IMR-90 (cell line): ENCODE measurements at regions not wholly inside any gene's neighbourhood (a gene's known extent, or its start where the extent isn't known, plus 50 kb on each side); places are given as distances from the start of the nearest gene placed in this dataset.

Experiments
- ATAC-seq: fragments of 200-7000 bp; cut with Tn5 transposase; 2 replicates; pipeline ENCODE4 v1.9.1; 2020; ENCODE audit warnings: low read depth, mild to moderate bottlenecking, moderate library complexity
- BruUV-seq: library from RNA; stranded (reverse); fragments of 400-500 nt; replicated peaks from 2 replicates; lab custom pipeline; 2021; lab: Mats Ljungman, UMichigan
- CTCF ChIA-PET: fragments of 300-600 bp; formaldehyde crosslinking; extraction: SDS; loops from one replicate; lab custom pipeline; 2021; ENCODE audit warnings: antibody characterized with exemption; lab: Yijun Ruan, JAX
- POLR2A ChIA-PET: fragments of 300-600 bp; sonication (Branson Sonifier 250); formaldehyde crosslinking; loops from one replicate; lab custom pipeline; 2022; ENCODE audit warnings: antibody characterized with exemption; ENCODE audit not compliant: unreplicated experiment; lab: Charles Lee
- DNase-seq: peaks from one replicate; pipeline ENCODE4 v3.0.0; 2013
- H2AFZ ChIP-seq: replicated peaks from 2 replicates; pipeline ENCODE3; 2013; ENCODE audit warnings: low read length, mild to moderate bottlenecking; ENCODE audit not compliant: poor library complexity
- H2AK5ac ChIP-seq: 2 replicates; pipeline ENCODE4 v1.6.1; 2013; ENCODE audit warnings: low read depth, low read length, inconsistent platforms
- H2AK9ac ChIP-seq: replicated peaks from 2 replicates; pipeline ENCODE3; 2013; ENCODE audit warnings: mild to moderate bottlenecking, low read depth, low read length, moderate library complexity; ENCODE audit not compliant: poor library complexity
- H2BK120ac ChIP-seq: 2 replicates; pipeline ENCODE4 v1.6.1; 2013; ENCODE audit warnings: low read depth, low read length, inconsistent platforms
- H2BK15ac ChIP-seq: 3 replicates; pipeline ENCODE4 v1.6.1; 2013; ENCODE audit warnings: low read depth, low read length, inconsistent platforms
- H2BK20ac ChIP-seq: 2 replicates; pipeline ENCODE4 v1.6.1; 2013; ENCODE audit warnings: low read depth, mild to moderate bottlenecking, inconsistent platforms, low read length, moderate library complexity
- H2BK5ac ChIP-seq: 2 replicates; pipeline ENCODE4 v1.6.1; 2013; ENCODE audit warnings: mild to moderate bottlenecking, low read depth, low read length, inconsistent platforms; ENCODE audit not compliant: poor library complexity, severe bottlenecking
- H3K14ac ChIP-seq: replicated peaks from 2 replicates; pipeline ENCODE4 v1.6.1; 2013; ENCODE audit warnings: low read depth, low read length, inconsistent platforms
- H3K18ac ChIP-seq: 2 replicates; pipeline ENCODE4 v1.6.1; 2013; ENCODE audit warnings: low read depth, low read length, control low read depth
- H3K23ac ChIP-seq: 2 replicates; pipeline ENCODE4 v1.6.1; 2013; ENCODE audit warnings: low read depth, low read length, inconsistent platforms
- H3K27ac ChIP-seq: 2 replicates; pipeline ENCODE4 v1.5.1; 2013; ENCODE audit warnings: mild to moderate bottlenecking, control low read depth, low read length; ENCODE audit not compliant: insufficient read depth
- H3K27me3 ChIP-seq: 2 replicates; pipeline ENCODE4 v1.6.1; 2013; ENCODE audit warnings: low read length; ENCODE audit not compliant: control insufficient read depth, insufficient read depth
- H3K36me3 ChIP-seq: 2 replicates; pipeline ENCODE4 v1.6.1; 2013; ENCODE audit warnings: low read length, mixed read lengths; ENCODE audit not compliant: control insufficient read depth, insufficient read depth
- H3K4ac ChIP-seq: 2 replicates; pipeline ENCODE4 v1.6.1; 2013; ENCODE audit warnings: low read depth, low read length, inconsistent platforms
- H3K4me1 ChIP-seq: 2 replicates; pipeline ENCODE4 v1.6.1; 2013; ENCODE audit warnings: low read length, mixed read lengths; ENCODE audit not compliant: control insufficient read depth, insufficient read depth
- H3K4me2 ChIP-seq: 2 replicates; pipeline ENCODE4 v1.6.1; 2013; ENCODE audit warnings: low read depth, mild to moderate bottlenecking, control low read depth, low read length, moderate library complexity
- H3K4me3 ChIP-seq: 2 replicates; pipeline ENCODE4 v1.5.1; 2013; ENCODE audit warnings: low read depth, mild to moderate bottlenecking, control low read depth, low read length, moderate library complexity; ENCODE audit not compliant: insufficient read depth
- H3K56ac ChIP-seq: 2 replicates; pipeline ENCODE4 v1.6.1; 2013; ENCODE audit warnings: low read length, inconsistent platforms; ENCODE audit not compliant: insufficient read depth; ENCODE audit errors: extremely low read depth
- H3K79me1 ChIP-seq, 2 experiments: 2 replicates each; pipeline ENCODE4 v1.6.1; 2013; ENCODE audit warnings: low read length in 2 of 2, inconsistent platforms in 1 of 2, low read depth in 1 of 2
- H3K9ac ChIP-seq: 2 replicates; pipeline ENCODE4 v1.6.1; 2013; ENCODE audit warnings: low read depth, low read length, control low read depth
- H3K9me1 ChIP-seq: 2 replicates; pipeline ENCODE4 v1.6.1; 2013; ENCODE audit warnings: low read length, inconsistent platforms; ENCODE audit not compliant: insufficient read depth
- H3K9me3 ChIP-seq: 2 replicates; pipeline ENCODE4 v1.6.1; 2013; ENCODE audit warnings: low read length; ENCODE audit not compliant: control insufficient read depth, insufficient read depth
- H4K20me1 ChIP-seq: 2 replicates; pipeline ENCODE4 v1.6.1; 2013; ENCODE audit warnings: low read length, inconsistent platforms; ENCODE audit not compliant: insufficient read depth
- H4K5ac ChIP-seq: 2 replicates; pipeline ENCODE4 v1.6.1; 2013; ENCODE audit warnings: mild to moderate bottlenecking, low read depth, low read length, control low read depth
- H4K8ac ChIP-seq, 2 experiments: 2 replicates each; pipeline ENCODE4 v1.6.1; 2013; ENCODE audit warnings: low read depth in 2 of 2, low read length in 2 of 2, control low read depth in 1 of 2, inconsistent platforms in 1 of 2
- H4K91ac ChIP-seq: 2 replicates; pipeline ENCODE4 v1.6.1; 2013; ENCODE audit warnings: low read depth, low read length, inconsistent platforms; ENCODE audit not compliant: insufficient read depth
- BHLHE40 ChIP-seq: fragments of 150-350 bp; IDR thresholded peaks from 2 replicates; pipeline ENCODE4 v1.6.1; 2016; ENCODE audit warnings: mild to moderate bottlenecking, low read depth, low read length
- CEBPB ChIP-seq: IDR thresholded peaks from 2 replicates; pipeline ENCODE4 v1.6.1; 2012; ENCODE audit warnings: low read depth, low read length, improper control_type of control experiment
- CHD1 ChIP-seq: IDR thresholded peaks from 2 replicates; pipeline ENCODE4 v1.6.1; 2012; ENCODE audit warnings: low read depth, low read length, improper control_type of control experiment
- CTCF ChIP-seq: conservative IDR thresholded peaks from 2 replicates; pipeline ENCODE4 v1.5.1; 2012; ENCODE audit warnings: mild to moderate bottlenecking, low read depth, low read length, improper control_type of control experiment
- ELK1 ChIP-seq: fragments of 150-350 bp; IDR thresholded peaks from 2 replicates; pipeline ENCODE4 v1.6.1; 2016; ENCODE audit warnings: low read depth, mild to moderate bottlenecking, low read length, moderate library complexity, borderline replicate concordance
- MAFK ChIP-seq: IDR thresholded peaks from 2 replicates; pipeline ENCODE4 v1.6.1; 2012; ENCODE audit warnings: low read depth, low read length, improper control_type of control experiment
- MAZ ChIP-seq: IDR thresholded peaks from 2 replicates; pipeline ENCODE4 v1.6.1; 2012; ENCODE audit warnings: low read depth, mild to moderate bottlenecking, low read length, improper control_type of control experiment, moderate library complexity, borderline replicate concordance
- MXI1 ChIP-seq: IDR thresholded peaks from 2 replicates; pipeline ENCODE4 v1.6.1; 2012; ENCODE audit warnings: low read depth, mild to moderate bottlenecking, low read length, moderate library complexity, borderline replicate concordance
- NFE2L2 ChIP-seq: fragments of 150-350 bp; IDR thresholded peaks from 2 replicates; pipeline ENCODE4 v1.6.1; 2016; ENCODE audit warnings: low read depth, mild to moderate bottlenecking, low read length
- RAD21 ChIP-seq: IDR thresholded peaks from 2 replicates; pipeline ENCODE4 v1.6.1; 2012; ENCODE audit warnings: low read length, improper control_type of control experiment
- RCOR1 ChIP-seq: IDR thresholded peaks from 2 replicates; pipeline ENCODE4 v1.6.1; 2012; ENCODE audit warnings: mild to moderate bottlenecking, low read length, improper control_type of control experiment; ENCODE audit not compliant: insufficient replicate concordance
- SMC3 ChIP-seq: fragments of 150-350 bp; IDR thresholded peaks from 2 replicates; pipeline ENCODE4 v1.6.1; 2016; ENCODE audit warnings: low read depth, mild to moderate bottlenecking, antibody characterized with exemption, low read length, moderate library complexity
- USF2 ChIP-seq: fragments of 150-350 bp; IDR thresholded peaks from 2 replicates; pipeline ENCODE4 v1.6.1; 2017; ENCODE audit warnings: mild to moderate bottlenecking, antibody characterized with exemption, low read length, low read depth
- WGBS, 2 experiments: methylation state at CpG; one replicate each; pipeline versions ENCODE4 v1.1.5 to v1.1.7; 2013; ENCODE audit warnings: missing lambda C conversion rate in 2 of 2; ENCODE audit not compliant: insufficient read length in 1 of 2; ENCODE audit errors: extremely low coverage in 2 of 2; 5-methylcytosine and 5-hydroxymethylcytosine counted together
- dilution Hi-C: fragments of 300-500 bp; cut with HindIII; formaldehyde crosslinking; loops from one replicate; pipeline ENCODE4 v1.14.3; 2018; ENCODE audit warnings: low sequenced_read_pairs; ENCODE audit not compliant: unreplicated experiment
- in situ Hi-C: fragments of 300-500 bp; cut with MboI; formaldehyde crosslinking; loops from 3 replicates; pipeline ENCODE4 v1.14.3; 2019; ENCODE audit warnings: low sequenced_read_pairs, inconsistent platforms, mixed read lengths
- intact Hi-C: fragments of 100-400 bp; cut with micrococcal nuclease; formaldehyde crosslinking; loops from 2 replicates; pipeline ENCODE4 v1.10.0; 2022

GRCh38 chr6:16028966-16029365, 99.9 kb upstream of the MYLIP start:
- no peak for ATAC-seq
- no peak for DNase-seq
- ChIA-PET POLR2A (no interaction called here), CTCF (no interaction called here)
- no peak overlapping the region for H3K4me3 ChIP-seq
- no peak overlapping the region for H3K56ac ChIP-seq
- H2BK20ac ChIP-seq: no peak overlapping the region
- no peaks in the 10 kb centered on the region for H3K4me1 ChIP-seq
- H3K18ac ChIP-seq: no peak overlapping the region
- no peak overlapping the region for H3K23ac ChIP-seq
- no peak overlapping the region for H3K14ac ChIP-seq
- no peaks in the 10 kb centered on the region for H3K36me3 ChIP-seq
- no peak overlapping the region for H2AK9ac ChIP-seq
- no peak overlapping the region for H2BK15ac ChIP-seq
- H3K9me3 ChIP-seq: no peaks in the 10 kb centered on the region
- no peak overlapping the region for H2BK5ac ChIP-seq
- no peak overlapping the region for H2AFZ ChIP-seq
- no peaks in the 10 kb centered on the region for H3K9me1 ChIP-seq
- in situ Hi-C loops (no loop called here), intact Hi-C loops (no loop called here), dilution Hi-C loops (no loop called here)
- WGBS, 2 experiments: no CpG with 5 or more reads among the region's 3 CpGs
- TF ChIP-seq RCOR1 (no peak), BHLHE40 (no peak), CTCF (no peak), ELK1 (no peak), MAFK (no peak), CEBPB (no peak), USF2 (no peak), MAZ (no peak), NFE2L2 (no peak), MXI1 (no peak), SMC3 (no peak), CHD1 (no peak), RAD21 (no peak)
- H2AK5ac ChIP-seq: no peak overlapping the region
- H4K91ac ChIP-seq: no peak overlapping the region
- no peak overlapping the region for H3K27ac ChIP-seq
- H4K20me1 ChIP-seq: no peaks in the 10 kb centered on the region
- no peak overlapping the region for H2BK120ac ChIP-seq
- no peak overlapping the region for H3K9ac ChIP-seq
- no TSS peak for BruUV-seq
- no peak overlapping the region for H4K5ac ChIP-seq
- H3K79me1 ChIP-seq: no peaks in the 10 kb centered on the region
- peaks cover 4% of the 10 kb centered on the region for H3K27me3 ChIP-seq
- H3K4ac ChIP-seq: no peak overlapping the region
- H4K8ac ChIP-seq: no peak overlapping the region
- H3K4me2 ChIP-seq: no peak overlapping the region
